ENCODE measurements at regions not wholly inside any gene's neighbourhood (a gene's known extent, or its start where the extent isn't known, plus 50 kb on each side); places are given as distances from the start of the nearest gene placed in this dataset.
"Not testable (repeated sequence)": the region's sequence is repeated elsewhere in the genome, so short reads cannot be mapped to it uniquely, and the experiment has no call there.

GRCh38 chr3:32632533-32633265 is 52.3 kb upstream of the CNOT10 start:
- DNase-seq (ENCODE audit: low spot score): no peak
- Histone ChIP-seq H3K4me3 (no peak overlapping the region), H3K27ac (no peak overlapping the region)
- no peak for TF ChIP-seq CTCF (IDR thresholded peaks at IDR 0.05)

GRCh38 chr3:32630266-32630665 is 54.7 kb upstream of the CNOT10 start:
- no peak for TF ChIP-seq CTCF (IDR thresholded peaks at IDR 0.05)
- no peak for DNase-seq (ENCODE audit: low spot score)
- H3K27ac ChIP-seq: no peak overlapping the region
- H3K4me3 ChIP-seq: no peak overlapping the region

- H3K4me3 ChIP-seq: no peak overlapping the region
- H3K27ac ChIP-seq: no peak overlapping the region
- no peak for TF ChIP-seq CTCF (IDR thresholded peaks at IDR 0.05)
- DNase-seq (ENCODE audit: low spot score): no peak
Observed at GRCh38 chr3:32626631-32627030, 56.0 kb upstream of the DYNC1LI1 start.

DNA sequence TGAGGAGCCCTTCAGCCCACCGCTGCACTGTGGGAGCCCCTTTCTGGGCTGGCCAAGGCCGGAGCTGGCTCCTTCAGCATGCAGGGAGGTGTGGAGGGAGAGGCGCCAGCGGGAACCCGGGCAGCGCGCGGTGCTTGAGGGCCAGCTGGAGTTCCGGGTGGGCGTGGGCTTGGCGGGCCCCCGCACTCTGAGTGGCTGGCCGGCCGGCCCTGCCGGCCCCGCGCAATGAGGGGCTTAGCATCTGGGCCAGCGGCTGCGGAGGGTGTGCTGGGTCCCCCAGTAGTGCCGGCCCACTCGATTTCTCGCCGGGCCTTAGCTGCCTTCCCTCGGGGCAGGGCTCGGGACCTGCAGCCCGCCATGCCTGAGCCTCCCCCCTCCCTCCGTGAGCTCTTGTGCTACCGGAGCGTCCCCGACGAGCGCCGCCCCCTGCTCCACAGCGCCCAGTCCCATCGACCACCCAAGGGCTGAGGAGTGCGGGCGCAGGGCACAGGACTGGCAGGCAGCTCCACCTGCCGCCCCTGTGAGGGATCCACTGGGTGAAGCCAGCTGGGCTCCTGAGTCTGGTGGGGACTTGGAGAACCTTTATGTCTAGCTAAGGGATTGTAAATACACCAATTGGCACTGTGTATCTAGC is 55.0 kb upstream of the DYNC1LI1 start:
- not testable (repeated sequence) for H3K4me3 ChIP-seq; DNase-seq (ENCODE audit: low spot score); H3K27ac ChIP-seq

GRCh38 chr3:32623532-32623931 is 52.9 kb upstream of the DYNC1LI1 start:
- DNase-seq (ENCODE audit: low spot score): no peak
- TF ChIP-seq CTCF (IDR thresholded peaks at IDR 0.05): no peak
- Histone ChIP-seq H3K4me3 (no peak overlapping the region), H3K27ac (no peak overlapping the region)

DNA sequence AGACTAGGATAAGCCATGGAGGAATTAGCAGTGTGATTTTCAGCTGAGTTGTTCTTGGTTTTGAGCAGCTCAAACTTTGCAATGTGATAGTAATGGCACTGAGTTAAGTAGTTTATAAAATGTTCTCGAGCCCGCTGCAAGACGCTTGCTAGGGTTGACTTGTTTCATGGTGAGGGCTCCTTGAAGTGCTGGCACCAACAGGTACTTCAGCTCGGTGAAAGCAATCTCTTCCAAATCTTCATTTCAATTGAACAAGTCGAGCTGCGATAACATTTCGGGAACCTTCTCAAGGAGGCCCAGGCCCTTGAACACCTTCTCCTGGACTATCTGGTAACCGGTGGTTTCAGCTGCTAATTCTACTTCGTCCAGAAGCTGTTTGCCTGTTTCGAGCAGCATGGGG is 50.8 kb upstream of the DYNC1LI1 start:
- no peak for DNase-seq (ENCODE audit: low spot score)
- Histone ChIP-seq H3K27ac (peak overlapping the region in 1 of 2 donors; percentile 58), H3K4me3 (no peak overlapping the region)
- no peak for TF ChIP-seq CTCF (IDR thresholded peaks at IDR 0.05)

DNA sequence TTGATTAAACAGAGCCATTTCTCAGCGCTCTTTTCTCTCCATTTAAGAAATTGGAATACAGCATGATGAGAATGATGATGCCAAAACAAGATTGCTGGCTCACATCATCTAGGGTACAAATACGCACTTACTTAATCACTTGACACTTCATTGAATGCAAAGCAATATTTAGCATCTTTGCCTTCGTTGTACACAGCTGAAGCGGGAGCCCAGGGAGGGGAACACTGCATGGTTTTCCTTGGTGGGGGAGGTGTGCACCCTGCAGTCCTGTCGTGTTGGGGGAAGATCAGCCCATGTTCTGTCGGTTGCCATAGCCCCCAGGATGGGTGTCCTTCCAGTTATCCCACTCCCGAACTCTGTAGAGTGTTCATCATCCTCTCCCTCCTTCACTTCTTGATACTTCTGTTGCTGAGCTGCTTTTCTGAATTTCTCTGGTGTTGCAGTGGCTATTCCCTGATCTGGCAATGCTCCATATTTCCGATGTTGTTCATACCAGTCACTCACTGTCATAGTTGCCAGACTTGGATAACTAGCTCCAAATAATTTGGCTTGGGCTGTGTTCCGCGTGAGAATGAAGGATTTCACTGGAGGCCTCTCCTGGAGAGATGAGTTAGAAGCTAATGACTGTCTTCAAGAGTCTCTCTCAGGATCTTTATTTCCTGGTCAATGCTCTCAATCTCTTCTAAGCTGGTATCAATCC is 50.1 kb upstream of the DYNC1LI1 start:
- H3K27ac ChIP-seq: peak overlapping the region in 1 of 2 donors; percentile 58
- no peak overlapping the region for H3K4me3 ChIP-seq
- no peak for TF ChIP-seq CTCF (IDR thresholded peaks at IDR 0.05)
- DNase-seq (ENCODE audit: low spot score): no peak
